Neural cell (in vitro differentiated cells): ENCODE measurements at regions not wholly inside any gene's neighbourhood (a gene's known extent, or its start where the extent isn't known, plus 50 kb on each side); places are given as distances from the start of the nearest gene placed in this dataset.

ENCODE experiments used
- H2AFZ ChIP-seq: fragments of 200-600, 300-800 bp; sonication (generic), shearing (Covaris generic); 2 replicates; pipeline ENCODE4 v1.6.0; 2014; ENCODE audit warnings: low read depth, mild to moderate bottlenecking, antibody characterized with exemption, low read length, moderate library complexity
- H3F3A ChIP-seq: fragments of 200-600 bp; shearing (Covaris generic); 2 replicates; pipeline ENCODE4 v1.6.1; 2016; ENCODE audit warnings: mild to moderate bottlenecking, moderate library complexity, mixed read lengths, antibody characterized with exemption, low read length; ENCODE audit not compliant: insufficient read depth, poor library complexity, severe bottlenecking
- H3K27ac ChIP-seq: fragments of 200-600, 300-800 bp; sonication (generic), shearing (Covaris generic); 2 replicates; pipeline ENCODE4 v1.5.1; 2014; ENCODE audit warnings: mild to moderate bottlenecking, low read length, moderate library complexity
- H3K27me3 ChIP-seq: fragments of 300-800, 200-600 bp; sonication (generic), shearing (Covaris generic); 2 replicates; pipeline ENCODE4 v1.6.0; 2014; ENCODE audit warnings: mild to moderate bottlenecking, low read depth, low read length, moderate library complexity; ENCODE audit not compliant: insufficient read depth
- H3K36me3 ChIP-seq: fragments of 300-800, 200-600 bp; sonication (generic), shearing (Covaris generic); 2 replicates; pipeline ENCODE4 v1.5.1; 2014; ENCODE audit warnings: mild to moderate bottlenecking, antibody characterized with exemption, low read length, moderate library complexity; ENCODE audit not compliant: insufficient read depth
- H3K4me2 ChIP-seq: fragments of 300-800, 200-600 bp; sonication (generic), shearing (Covaris generic); 2 replicates; pipeline ENCODE4 v1.6.0; 2014; ENCODE audit warnings: mild to moderate bottlenecking, low read length
- H3K4me3 ChIP-seq: fragments of 300-800, 200-600 bp; sonication (generic), shearing (Covaris generic); 2 replicates; pipeline ENCODE4 v1.5.1; 2014; ENCODE audit warnings: mild to moderate bottlenecking, low read length, moderate library complexity
- H3K79me2 ChIP-seq: fragments of 200-600 bp; shearing (Covaris generic); replicated peaks from 2 replicates; pipeline ENCODE4 v1.6.0; 2014; ENCODE audit warnings: mild to moderate bottlenecking, low read length, moderate library complexity; ENCODE audit not compliant: insufficient read depth
- H3K9ac ChIP-seq: fragments of 300-800, 200-600 bp; sonication (generic), shearing (Covaris generic); 2 replicates; pipeline ENCODE4 v1.6.1; 2016; ENCODE audit warnings: mild to moderate bottlenecking, low read length, mixed read lengths
- H3K9me2 ChIP-seq: fragments of 200-600 bp; shearing (Covaris generic); 2 replicates; pipeline ENCODE4 v1.6.1; 2016; ENCODE audit warnings: mild to moderate bottlenecking, low read length, mixed read lengths; ENCODE audit not compliant: insufficient read depth
- H3K9me3 ChIP-seq: fragments of 200-600, 300-800 bp; sonication (generic), shearing (Covaris generic); 2 replicates; pipeline ENCODE4 v1.6.1; 2016; ENCODE audit warnings: mild to moderate bottlenecking, mixed run types, low read length, moderate library complexity, mixed read lengths
- H4K20me1 ChIP-seq: fragments of 200-600 bp; shearing (Covaris generic); 2 replicates; pipeline ENCODE4 v1.6.1; 2016; ENCODE audit warnings: mild to moderate bottlenecking, mixed run types; ENCODE audit not compliant: insufficient read depth
- CTCF ChIP-seq: fragments of 450-650 bp; IDR thresholded peaks from 2 replicates; pipeline ENCODE4 v1.5.1; 2014; ENCODE audit warnings: antibody characterized with exemption, mild to moderate bottlenecking, moderate library complexity; ENCODE audit not compliant: poor library complexity, severe bottlenecking
- EP300 ChIP-seq: fragments of 450-650 bp; conservative IDR thresholded peaks from 2 replicates; pipeline ENCODE4 v1.6.1; 2014; ENCODE audit warnings: antibody characterized with exemption, mild to moderate bottlenecking, moderate library complexity; ENCODE audit not compliant: poor library complexity, severe bottlenecking
- EZH2 ChIP-seq: fragments of 200-600, 300-800 bp; shearing (Covaris generic), sonication (generic); IDR thresholded peaks from 2 replicates; pipeline ENCODE4 v1.6.1; 2014; ENCODE audit warnings: antibody characterized with exemption, low read length, borderline replicate concordance, mild to moderate bottlenecking; ENCODE audit not compliant: insufficient read depth, poor library complexity, severe bottlenecking
- MXI1 ChIP-seq: fragments of 450-650 bp; conservative IDR thresholded peaks from 2 replicates; pipeline ENCODE4 v1.6.1; 2014; ENCODE audit warnings: antibody characterized with exemption, mild to moderate bottlenecking; ENCODE audit not compliant: poor library complexity, severe bottlenecking
- POLR2AphosphoS5 ChIP-seq: IDR thresholded peaks from 2 replicates; pipeline ENCODE4 v1.6.1; 2012
- RAD21 ChIP-seq: fragments of 450-650 bp; conservative IDR thresholded peaks from 2 replicates; pipeline ENCODE4 v1.6.1; 2014; ENCODE audit warnings: antibody characterized with exemption, mild to moderate bottlenecking, moderate library complexity
- REST ChIP-seq: IDR thresholded peaks from 2 replicates; pipeline ENCODE4 v1.6.1; 2012; ENCODE audit warnings: borderline replicate concordance
- SMC3 ChIP-seq: fragments of 450-650 bp; conservative IDR thresholded peaks from 2 replicates; pipeline ENCODE4 v1.6.1; 2014; ENCODE audit warnings: antibody characterized with exemption, mild to moderate bottlenecking, moderate library complexity; ENCODE audit not compliant: poor library complexity
- TAF1 ChIP-seq: IDR thresholded peaks from 2 replicates; pipeline ENCODE4 v1.6.1; 2012; ENCODE audit warnings: low read depth

DNA sequence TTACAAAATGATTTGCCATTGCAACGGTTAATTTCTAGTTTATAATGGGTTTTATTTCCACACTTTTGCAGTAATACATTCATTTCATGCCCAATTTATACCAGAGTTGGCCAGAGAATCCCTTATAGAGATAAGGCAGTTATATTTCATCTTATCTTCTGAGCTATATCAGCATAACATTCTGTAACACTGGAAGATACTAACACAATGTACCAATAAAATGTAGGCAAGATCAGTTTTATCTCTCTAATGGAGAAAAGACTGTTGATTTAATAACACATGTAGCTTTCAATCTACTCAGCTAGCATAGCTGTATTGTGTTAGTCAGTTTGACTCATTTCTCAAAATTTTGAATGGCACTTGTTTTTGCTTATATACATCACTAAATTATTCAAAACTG, 738.6 kb downstream of the TRAM1L1 start:
- no peak overlapping the region for H3K9ac ChIP-seq
- H3K9me2 ChIP-seq, result no peaks in the 10 kb centered on the region
- no peaks in the 10 kb centered on the region for H4K20me1 ChIP-seq
- no peak overlapping the region for H3K4me2 ChIP-seq
- no peak overlapping the region for H2AFZ ChIP-seq
- no peaks in the 10 kb centered on the region for H3K79me2 ChIP-seq
- no peaks in the 10 kb centered on the region for H3F3A ChIP-seq
- no peak overlapping the region for H3K4me3 ChIP-seq
- H3K9me3 ChIP-seq, result no peaks in the 10 kb centered on the region
- H3K27ac ChIP-seq, result no peak overlapping the region
- H3K36me3 ChIP-seq, result no peaks in the 10 kb centered on the region
- no peak for TF ChIP-seq CTCF
- TF ChIP-seq SMC3, result no peak
- no peak for TF ChIP-seq EP300
- no peak for TF ChIP-seq MXI1
- no peak for TF ChIP-seq TAF1
- no peak for TF ChIP-seq REST
- no peak for TF ChIP-seq RAD21
- no peak for TF ChIP-seq EZH2
- no peak for TF ChIP-seq POLR2AphosphoS5
- no peaks in the 10 kb centered on the region for H3K27me3 ChIP-seq

GRCh38 chr4:116343809-116344208, 741.6 kb downstream of the TRAM1L1 start:
- Histone ChIP-seq H3K36me3 (no peaks in the 10 kb centered on the region), H3K9ac (no peak overlapping the region), H2AFZ (no peak overlapping the region), H3K79me2 (no peaks in the 10 kb centered on the region), H3K27ac (no peak overlapping the region), H3K4me2 (no peak overlapping the region), H3F3A (no peaks in the 10 kb centered on the region), H3K27me3 (no peaks in the 10 kb centered on the region), H3K4me3 (no peak overlapping the region), H4K20me1 (no peaks in the 10 kb centered on the region), H3K9me3 (no peaks in the 10 kb centered on the region), H3K9me2 (no peaks in the 10 kb centered on the region)
- TF ChIP-seq TAF1 (no peak), EP300 (no peak)

GRCh38 chr4:116342143-116342542, 743.2 kb downstream of the TRAM1L1 start:
- H3K9ac ChIP-seq, result no peak overlapping the region
- H4K20me1 ChIP-seq, result no peaks in the 10 kb centered on the region
- TF ChIP-seq EP300 (no peak), REST (no peak), TAF1 (no peak), SMC3 (no peak), RAD21 (no peak), CTCF (no peak), EZH2 (no peak), POLR2AphosphoS5 (no peak), MXI1 (no peak)
- no peak overlapping the region for H2AFZ ChIP-seq
- no peak overlapping the region for H3K27ac ChIP-seq
- H3K9me3 ChIP-seq, result no peaks in the 10 kb centered on the region
- H3F3A ChIP-seq, result no peaks in the 10 kb centered on the region
- no peaks in the 10 kb centered on the region for H3K79me2 ChIP-seq
- no peak overlapping the region for H3K4me2 ChIP-seq
- H3K27me3 ChIP-seq, result no peaks in the 10 kb centered on the region
- no peak overlapping the region for H3K4me3 ChIP-seq
- H3K36me3 ChIP-seq, result no peaks in the 10 kb centered on the region
- H3K9me2 ChIP-seq, result no peaks in the 10 kb centered on the region
